ENCODE measurements at regions not wholly inside any gene's neighbourhood (a gene's known extent, or its start where the extent isn't known, plus 50 kb on each side); places are given as distances from the start of the nearest gene placed in this dataset.

DNA sequence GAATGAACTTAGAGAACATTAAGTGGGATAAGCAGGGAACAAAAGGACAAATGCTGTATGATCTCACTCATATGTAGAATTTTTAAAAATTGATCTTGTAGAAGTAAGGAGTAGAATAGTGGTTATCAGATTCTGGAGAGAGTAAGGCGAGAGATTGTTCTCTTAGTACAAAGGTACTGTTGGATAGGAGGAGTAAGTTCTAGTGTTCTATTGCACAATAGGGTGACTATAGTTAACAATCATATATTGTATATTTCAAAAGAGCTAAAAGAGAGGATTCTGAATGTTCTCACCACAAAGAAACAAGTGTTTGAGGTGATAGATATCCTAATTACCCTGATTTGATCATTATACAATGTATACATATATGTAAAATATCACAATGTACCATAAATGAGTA, 735.9 kb downstream of the NCAM2 start:
- ChIA-PET POLR2A (no interaction called here), CTCF (no interaction called here)
- DNase-seq (ENCODE audit: extremely low spot score): no peak
- TF ChIP-seq ARNT (IDR thresholded peaks at IDR 0.05): no peak
- TF ChIP-seq LEF1 (IDR thresholded peaks at IDR 0.05; ENCODE audit: borderline replicate concordance): no peak
- TF ChIP-seq BHLHE40 (IDR thresholded peaks at IDR 0.05; ENCODE audit: borderline replicate concordance): no peak
- no peak for TF ChIP-seq ELF4 (IDR thresholded peaks at IDR 0.05)

DNA sequence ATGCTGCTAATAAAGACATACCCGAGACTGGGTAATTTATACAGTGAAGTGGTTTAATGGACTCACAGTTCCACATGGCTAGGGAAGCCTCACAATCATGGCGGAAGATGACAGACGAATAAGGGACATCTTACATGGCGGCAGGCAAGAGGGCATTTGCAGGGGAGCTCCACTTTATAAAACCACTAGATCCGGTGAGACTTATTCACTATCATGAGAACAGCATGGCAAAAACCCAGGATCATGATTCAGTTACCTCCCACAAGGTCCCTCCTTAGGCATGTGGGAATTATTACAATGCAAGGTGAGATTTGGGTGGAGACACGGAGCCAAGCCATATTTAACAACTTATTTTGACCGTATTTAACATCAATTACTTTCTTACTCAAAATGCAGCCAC, 739.0 kb downstream of the NCAM2 start:
- no peak for DNase-seq (ENCODE audit: extremely low spot score)
- CTCF ChIA-PET: no interaction called here
- POLR2A ChIA-PET: no interaction called here
- TF ChIP-seq L3MBTL2 (conservative IDR thresholded peaks at IDR 0.05): no peak
- TF ChIP-seq ARNT (IDR thresholded peaks at IDR 0.05): no peak
- no peak for TF ChIP-seq FOXA1 (IDR thresholded peaks at IDR 0.05)
- TF ChIP-seq, protein P1, sequence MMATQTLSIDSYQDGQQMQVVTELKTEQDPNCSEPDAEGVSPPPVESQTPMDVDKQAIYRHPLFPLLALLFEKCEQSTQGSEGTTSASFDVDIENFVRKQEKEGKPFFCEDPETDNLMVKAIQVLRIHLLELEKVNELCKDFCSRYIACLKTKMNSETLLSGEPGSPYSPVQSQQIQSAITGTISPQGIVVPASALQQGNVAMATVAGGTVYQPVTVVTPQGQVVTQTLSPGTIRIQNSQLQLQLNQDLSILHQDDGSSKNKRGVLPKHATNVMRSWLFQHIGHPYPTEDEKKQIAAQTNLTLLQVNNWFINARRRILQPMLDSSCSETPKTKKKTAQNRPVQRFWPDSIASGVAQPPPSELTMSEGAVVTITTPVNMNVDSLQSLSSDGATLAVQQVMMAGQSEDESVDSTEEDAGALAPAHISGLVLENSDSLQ (IDR thresholded peaks at IDR 0.05): no peak
- no peak for TF ChIP-seq TARDBP (IDR thresholded peaks at IDR 0.05)
- no peak for TF ChIP-seq CTBP1 (IDR thresholded peaks at IDR 0.05; ENCODE audit: borderline replicate concordance)
- TF ChIP-seq NFRKB (IDR thresholded peaks at IDR 0.05): no peak
- no peak for TF ChIP-seq HDGF (IDR thresholded peaks at IDR 0.05; ENCODE audit: borderline replicate concordance)

DNA sequence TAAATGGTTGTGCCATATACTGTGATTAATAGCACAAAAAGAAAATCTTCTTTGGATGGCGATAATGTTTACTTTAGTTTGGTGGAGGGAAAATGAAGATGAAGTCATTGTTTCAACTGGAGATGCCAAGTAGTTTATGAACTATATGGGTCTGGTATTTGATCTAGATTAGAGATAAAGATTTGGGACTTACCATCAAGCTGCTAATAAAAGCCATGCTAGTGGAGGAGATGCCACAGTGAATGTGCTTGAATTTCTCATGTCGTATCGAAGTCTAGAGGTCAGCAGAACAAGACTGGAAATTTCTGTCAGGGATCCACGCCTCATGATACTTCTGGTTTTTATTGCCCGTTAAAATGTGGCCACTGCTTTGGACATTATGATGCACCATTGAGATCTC, 742.0 kb downstream of the NCAM2 start:
- TF ChIP-seq FOXM1 (IDR thresholded peaks at IDR 0.05; ENCODE audit: borderline replicate concordance) (no peak), HDGF (IDR thresholded peaks at IDR 0.05; ENCODE audit: borderline replicate concordance) (no peak), SP1 (IDR thresholded peaks at IDR 0.05) (no peak), L3MBTL2 (conservative IDR thresholded peaks at IDR 0.05) (no peak), CTBP1 (IDR thresholded peaks at IDR 0.05; ENCODE audit: borderline replicate concordance) (no peak), BHLHE40 (IDR thresholded peaks at IDR 0.05; ENCODE audit: borderline replicate concordance) (no peak), ZNF384 (IDR thresholded peaks at IDR 0.05) (no peak), FOXK2 (IDR thresholded peaks at IDR 0.05) (no peak), ARNT (IDR thresholded peaks at IDR 0.05) (no peak), TARDBP (IDR thresholded peaks at IDR 0.05) (no peak), SUZ12 (IDR thresholded peaks at IDR 0.05) (no peak), LEF1 (IDR thresholded peaks at IDR 0.05; ENCODE audit: borderline replicate concordance) (no peak), NFRKB (IDR thresholded peaks at IDR 0.05) (no peak), FOXA1 (IDR thresholded peaks at IDR 0.05) (no peak), ELF4 (IDR thresholded peaks at IDR 0.05) (no peak)
- TF ChIP-seq, protein P1 (IDR thresholded peaks at IDR 0.05): no peak
- CTCF ChIA-PET: no interaction called here
- no peak for DNase-seq (ENCODE audit: extremely low spot score)

DNA sequence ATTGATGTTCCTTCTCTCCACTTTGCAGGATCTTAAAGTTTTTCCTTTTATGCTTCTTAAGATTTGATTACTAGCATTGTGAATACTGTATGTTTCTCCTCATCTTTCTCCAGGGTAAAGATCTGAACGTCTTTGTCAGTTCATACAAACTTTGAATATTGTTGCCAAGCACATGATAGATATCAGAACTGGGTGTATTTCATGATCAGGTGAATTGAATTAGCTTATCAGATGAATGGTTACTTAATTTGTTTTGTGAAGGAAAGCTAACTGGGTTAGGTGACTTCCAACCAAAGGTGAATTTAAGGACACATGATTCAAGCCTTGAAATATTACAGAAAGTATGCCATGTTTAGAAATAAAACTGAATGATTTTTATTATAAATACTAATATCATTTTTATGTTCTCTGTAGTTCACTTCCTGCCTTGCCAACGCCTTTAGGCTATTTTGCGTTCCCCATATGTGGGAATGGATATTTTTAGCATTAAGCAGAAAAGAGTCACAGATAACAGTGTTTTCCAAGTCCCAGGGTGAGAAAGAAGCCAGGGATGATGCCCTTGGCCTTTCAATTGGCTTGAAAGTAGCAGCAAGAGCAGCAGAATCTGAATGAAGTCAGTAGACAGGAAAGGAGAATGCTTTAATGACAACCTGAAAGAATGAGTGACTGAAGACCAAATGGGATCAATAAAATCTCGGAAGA, 752.1 kb downstream of the NCAM2 start:
- POLR2A ChIA-PET: no interaction called here
- DNase-seq (ENCODE audit: extremely low spot score): no peak
- CTCF ChIA-PET: no interaction called here
- TF ChIP-seq ARNT (IDR thresholded peaks at IDR 0.05) (no peak), FOXM1 (IDR thresholded peaks at IDR 0.05; ENCODE audit: borderline replicate concordance) (no peak), NFRKB (IDR thresholded peaks at IDR 0.05) (no peak), CTBP1 (IDR thresholded peaks at IDR 0.05; ENCODE audit: borderline replicate concordance) (no peak), FOXK2 (IDR thresholded peaks at IDR 0.05) (no peak), SP1 (IDR thresholded peaks at IDR 0.05) (no peak), FOXA1 (IDR thresholded peaks at IDR 0.05) (no peak), ELF4 (IDR thresholded peaks at IDR 0.05) (no peak), LEF1 (IDR thresholded peaks at IDR 0.05; ENCODE audit: borderline replicate concordance) (no peak), ZNF384 (IDR thresholded peaks at IDR 0.05) (no peak)
- TF ChIP-seq, protein P1 (IDR thresholded peaks at IDR 0.05): no peak

More for the DNA sequence above, 742.0 kb downstream of the NCAM2 start:
- POLR2A ChIA-PET: no interaction called here

DNA sequence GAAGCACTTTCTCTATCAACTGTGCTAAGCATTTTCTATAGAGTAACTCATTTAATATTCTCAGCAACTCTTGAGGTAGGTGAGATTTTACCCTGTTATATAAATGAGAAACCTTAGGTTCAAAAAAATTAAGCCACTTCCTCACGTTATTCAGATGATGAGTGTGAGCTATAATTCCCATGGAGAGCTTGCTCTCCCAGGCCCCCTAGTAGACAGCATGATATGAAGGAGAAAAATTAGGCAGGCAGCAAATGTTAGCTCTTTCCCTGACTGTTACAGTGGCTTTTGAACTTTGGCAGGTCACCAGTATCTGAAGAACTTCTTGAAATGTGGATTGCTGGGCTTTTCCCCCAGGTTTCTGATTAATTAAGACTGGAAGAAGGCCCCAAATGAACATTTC, 753.1 kb downstream of the NCAM2 start:
- DNase-seq (ENCODE audit: extremely low spot score): no peak
- ChIA-PET CTCF (no interaction called here), POLR2A (no interaction called here)
- TF ChIP-seq L3MBTL2 (conservative IDR thresholded peaks at IDR 0.05) (no peak), BHLHE40 (IDR thresholded peaks at IDR 0.05; ENCODE audit: borderline replicate concordance) (no peak)

DNA sequence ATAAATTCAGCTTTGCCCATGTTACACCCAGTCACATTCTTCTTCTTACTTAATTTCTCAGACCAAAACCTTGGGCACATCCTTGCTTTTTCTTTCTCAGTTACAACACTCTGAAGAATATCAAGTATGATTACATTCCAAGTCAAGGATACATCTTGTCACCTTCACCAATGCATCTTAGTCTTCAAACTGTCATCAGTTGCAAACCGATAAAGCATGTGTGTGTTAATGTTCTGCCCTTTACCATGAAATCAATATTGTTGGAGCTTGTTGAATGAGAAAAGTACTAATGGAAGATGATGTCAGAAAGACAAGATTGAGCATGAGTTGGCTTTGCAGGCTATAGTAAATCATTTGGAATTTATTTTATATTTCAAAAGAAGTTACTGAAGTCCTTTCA, 764.6 kb downstream of the NCAM2 start:
- TF ChIP-seq ARNT (IDR thresholded peaks at IDR 0.05): no peak
- TF ChIP-seq ELF4 (IDR thresholded peaks at IDR 0.05): no peak
- no peak for TF ChIP-seq ZNF384 (IDR thresholded peaks at IDR 0.05)
- no peak for TF ChIP-seq FOXM1 (IDR thresholded peaks at IDR 0.05; ENCODE audit: borderline replicate concordance)
- TF ChIP-seq, protein P1 (IDR thresholded peaks at IDR 0.05): no peak
- TF ChIP-seq L3MBTL2 (conservative IDR thresholded peaks at IDR 0.05): no peak
- no peak for TF ChIP-seq HDGF (IDR thresholded peaks at IDR 0.05; ENCODE audit: borderline replicate concordance)
- ChIA-PET CTCF (no interaction called here), POLR2A (no interaction called here)
- DNase-seq (ENCODE audit: extremely low spot score): no peak
